ENCODE measurements at regions not wholly inside any gene's neighbourhood (a gene's known extent, or its start where the extent isn't known, plus 50 kb on each side); places are given as distances from the start of the nearest gene placed in this dataset.

DNA sequence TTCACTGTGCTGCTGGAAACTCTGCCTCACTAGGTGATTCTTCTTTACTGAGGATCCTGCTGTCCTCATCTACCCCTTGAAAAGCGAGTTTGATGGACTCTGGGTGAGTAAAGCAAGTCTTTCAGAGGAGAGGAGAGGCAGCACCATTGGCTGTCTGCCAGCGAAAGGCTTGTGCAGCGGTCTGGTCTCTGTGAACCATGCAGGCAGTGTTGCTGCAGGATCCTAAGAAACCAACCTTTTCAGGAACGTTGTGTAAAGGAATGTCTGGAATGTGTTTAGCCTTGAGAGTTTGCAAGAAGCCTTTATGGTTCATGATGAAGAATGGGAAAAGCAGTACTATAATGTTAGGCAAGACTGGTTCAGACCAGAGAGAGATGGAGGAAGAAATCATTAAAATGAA, 53.4 kb upstream of the CCN1 start:
- TF ChIP-seq EP300 (IDR thresholded peaks at IDR 0.05; ENCODE audit: borderline replicate concordance) (peak; percentile 29; the same call in 1 of the 2 replicates), CEBPB (IDR thresholded peaks at IDR 0.05) (0 out of 2 replicates have a peak, but pooled peaks have one; percentile 24), RAD21 (IDR thresholded peaks at IDR 0.05; ENCODE audit: low read depth) (peak; percentile 2; the same call in 1 of the 2 replicates), TEAD4 (IDR thresholded peaks at IDR 0.05) (peak; percentile 87), NFIC (IDR thresholded peaks at IDR 0.05) (peak; percentile 83)
- TF ChIP-seq, protein P1, sequence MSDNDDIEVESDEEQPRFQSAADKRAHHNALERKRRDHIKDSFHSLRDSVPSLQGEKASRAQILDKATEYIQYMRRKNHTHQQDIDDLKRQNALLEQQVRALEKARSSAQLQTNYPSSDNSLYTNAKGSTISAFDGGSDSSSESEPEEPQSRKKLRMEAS (IDR thresholded peaks at IDR 0.05) = 0 out of 2 replicates have a peak, but pooled peaks have one; percentile 36

Data from Ishikawa (cell line).